Muscle of leg (tissue), 3 donors: ENCODE measurements at regions not wholly inside any gene's neighbourhood (a gene's known extent, or its start where the extent isn't known, plus 50 kb on each side); places are given as distances from the start of the nearest gene placed in this dataset.
A peak's percentile ranks its signal among the peaks of the same experiment; 100 is the strongest.

Source experiments
- DNase-seq: peaks from one replicate; pipeline ENCODE4 v3.0.0; 2013
- H3K27ac ChIP-seq: one replicate; pipeline ENCODE4 v1.5.1; 2013; ENCODE audit warnings: mild to moderate bottlenecking, low read length, control low read depth
- H3K27me3 ChIP-seq: one replicate; pipeline ENCODE4 v1.6.1; 2013; ENCODE audit warnings: low read length; ENCODE audit not compliant: control insufficient read depth, insufficient read depth
- H3K36me3 ChIP-seq: one replicate; pipeline ENCODE4 v1.6.1; 2013; ENCODE audit warnings: low read length; ENCODE audit not compliant: control insufficient read depth, insufficient read depth
- H3K4me1 ChIP-seq: one replicate; pipeline ENCODE4 v1.6.1; 2013; ENCODE audit warnings: low read length; ENCODE audit not compliant: control insufficient read depth, insufficient read depth
- H3K4me3 ChIP-seq: one replicate; pipeline ENCODE4 v1.5.1; 2013; ENCODE audit warnings: low read length, control low read depth
- H3K9me3 ChIP-seq: replicated peaks from 2 replicates; pipeline ENCODE4 v1.6.1; 2013; ENCODE audit warnings: low read depth, low read length; ENCODE audit not compliant: control insufficient read depth
- WGBS: methylation state at CpG from one replicate; pipeline ENCODE4 v1.1.5; 2013; ENCODE audit warnings: missing lambda C conversion rate; ENCODE audit not compliant: insufficient coverage; 5-methylcytosine and 5-hydroxymethylcytosine counted together

- DNase-seq = no peak
- H3K4me3 ChIP-seq = no peak overlapping the region
- no CpG with 5 or more reads among the region's 4 CpGs for WGBS
- H3K27ac ChIP-seq = no peak overlapping the region
- no peaks in the 10 kb centered on the region for H3K4me1 ChIP-seq
- H3K36me3 ChIP-seq = no peaks in the 10 kb centered on the region
- no peaks in the 10 kb centered on the region for H3K9me3 ChIP-seq
- no peaks in the 10 kb centered on the region for H3K27me3 ChIP-seq
These were observed 579.0 kb downstream of the EPHA7 start for GRCh38 chr6:92840246-92840930.

DNA sequence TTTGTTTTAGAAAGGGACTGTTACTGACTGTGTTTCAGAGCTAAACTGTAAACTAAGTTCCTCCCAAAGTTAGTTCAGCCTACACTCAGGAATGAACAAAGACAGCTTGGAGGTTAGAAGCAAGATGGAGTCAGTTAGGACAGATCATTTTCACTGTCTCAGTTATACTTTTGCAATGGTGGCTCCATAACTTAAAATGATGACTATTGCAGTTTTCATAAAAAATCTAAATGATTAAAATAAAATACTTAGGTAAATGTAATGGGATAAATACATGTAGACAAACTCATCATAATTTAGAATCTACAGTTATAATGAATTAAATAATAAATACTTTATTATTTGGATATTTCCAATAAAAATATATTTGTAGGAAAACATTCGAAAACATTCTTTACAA lies 590.6 kb downstream of the EPHA7 start:
- no peaks in the 10 kb centered on the region for H3K27me3 ChIP-seq
- H3K9me3 ChIP-seq = no peaks in the 10 kb centered on the region
- no CpG with 5 or more reads among the region's 1 CpG for WGBS
- H3K27ac ChIP-seq = no peak overlapping the region
- DNase-seq = no peak
- no peaks in the 10 kb centered on the region for H3K36me3 ChIP-seq
- no peaks in the 10 kb centered on the region for H3K4me1 ChIP-seq
- H3K4me3 ChIP-seq = no peak overlapping the region

DNA sequence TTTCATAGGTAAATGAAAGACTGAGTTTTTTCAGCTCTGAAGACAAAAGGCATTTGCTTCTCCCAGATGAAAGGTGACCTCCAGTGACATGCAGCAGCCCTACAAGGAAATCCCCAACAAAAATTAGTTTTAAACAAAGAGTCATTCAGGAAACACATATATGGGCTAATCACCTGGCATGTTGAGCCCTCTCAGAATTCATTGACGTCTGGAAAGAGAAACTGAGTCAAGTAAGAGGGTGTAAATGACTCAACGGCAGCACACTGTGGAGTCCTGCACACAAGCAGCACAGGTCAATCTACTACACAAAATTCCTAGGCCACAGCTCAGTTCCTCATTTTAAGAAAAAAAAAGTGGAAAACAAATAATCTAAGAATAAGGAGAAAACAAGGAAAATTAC lies 592.3 kb downstream of the EPHA7 start:
- no CpG with 5 or more reads among the region's 2 CpGs for WGBS
- Histone ChIP-seq H3K9me3 (no peaks in the 10 kb centered on the region), H3K4me1 (no peaks in the 10 kb centered on the region), H3K27me3 (no peaks in the 10 kb centered on the region), H3K27ac (no peak overlapping the region), H3K4me3 (no peak overlapping the region), H3K36me3 (no peaks in the 10 kb centered on the region)
- no peak for DNase-seq

- DNase-seq = no peak
- WGBS = 66% methylated on average over 2 of the region's 5 CpGs
These were observed 592.7 kb downstream of the EPHA7 start for GRCh38 chr6:92826633-92827032.

GRCh38 chr6:92822222-92822621 lies 597.1 kb downstream of the EPHA7 start:
- no peak for DNase-seq
- Histone ChIP-seq H3K27ac (no peak overlapping the region), H3K4me3 (no peak overlapping the region), H3K36me3 (no peaks in the 10 kb centered on the region), H3K4me1 (no peaks in the 10 kb centered on the region), H3K27me3 (no peaks in the 10 kb centered on the region), H3K9me3 (no peaks in the 10 kb centered on the region)
- WGBS = no CpG with 5 or more reads among the region's 4 CpGs

More at GRCh38 chr6:92826633-92827032, 592.7 kb downstream of the EPHA7 start:
- Histone ChIP-seq H3K36me3 (no peaks in the 10 kb centered on the region), H3K9me3 (no peaks in the 10 kb centered on the region), H3K27me3 (no peaks in the 10 kb centered on the region), H3K4me1 (no peaks in the 10 kb centered on the region), H3K4me3 (no peak overlapping the region), H3K27ac (no peak overlapping the region)

- no peak overlapping the region for H3K27ac ChIP-seq
- peak; percentile 24 for DNase-seq
- WGBS = 58% methylated on average over 3 of the region's 6 CpGs
- no peaks in the 10 kb centered on the region for H3K27me3 ChIP-seq
- H3K4me1 ChIP-seq = no peaks in the 10 kb centered on the region
- no peaks in the 10 kb centered on the region for H3K9me3 ChIP-seq
- no peaks in the 10 kb centered on the region for H3K36me3 ChIP-seq
- H3K4me3 ChIP-seq = no peak overlapping the region
These were observed 598.8 kb downstream of the EPHA7 start for GRCh38 chr6:92820601-92821000.

- no CpG with 5 or more reads among the region's 3 CpGs for WGBS
- Histone ChIP-seq H3K4me3 (no peak overlapping the region), H3K36me3 (no peaks in the 10 kb centered on the region), H3K27me3 (no peaks in the 10 kb centered on the region), H3K27ac (no peak overlapping the region), H3K9me3 (no peaks in the 10 kb centered on the region), H3K4me1 (no peaks in the 10 kb centered on the region)
- peak; percentile 22 for DNase-seq
These were observed 608.4 kb downstream of the EPHA7 start for GRCh38 chr6:92810913-92811312.

DNA sequence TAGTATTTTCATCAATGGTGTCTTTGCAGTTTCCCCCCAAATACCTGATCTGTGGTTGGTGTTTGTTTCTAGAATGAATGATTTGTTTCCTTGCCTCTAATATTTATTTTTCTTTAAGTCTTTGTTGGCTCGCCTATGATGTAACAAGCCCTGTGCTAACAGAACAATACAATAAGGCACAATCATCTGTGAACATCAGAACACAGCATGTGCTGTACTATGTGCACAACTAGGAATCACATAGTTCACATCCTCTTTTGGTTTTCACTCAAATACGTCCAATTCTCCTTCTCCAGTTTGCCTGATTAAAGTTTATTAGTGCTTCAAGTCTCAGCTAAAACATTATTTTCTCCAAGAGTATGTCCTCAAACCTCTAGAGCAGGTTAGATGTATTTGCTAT lies 613.1 kb downstream of the EPHA7 start:
- DNase-seq = no peak
- H3K27me3 ChIP-seq = no peaks in the 10 kb centered on the region
- no peak overlapping the region for H3K4me3 ChIP-seq
- no peaks in the 10 kb centered on the region for H3K4me1 ChIP-seq
- no peak overlapping the region for H3K27ac ChIP-seq
- no CpG with 5 or more reads among the region's 2 CpGs for WGBS
- no peaks in the 10 kb centered on the region for H3K36me3 ChIP-seq
- H3K9me3 ChIP-seq = no peaks in the 10 kb centered on the region

- no CpG with 5 or more reads among the region's 1 CpG for WGBS
- Histone ChIP-seq H3K9me3 (no peaks in the 10 kb centered on the region), H3K27me3 (no peaks in the 10 kb centered on the region)
These were observed 628.0 kb downstream of the EPHA7 start for GRCh38 chr6:92791403-92791802.

DNA sequence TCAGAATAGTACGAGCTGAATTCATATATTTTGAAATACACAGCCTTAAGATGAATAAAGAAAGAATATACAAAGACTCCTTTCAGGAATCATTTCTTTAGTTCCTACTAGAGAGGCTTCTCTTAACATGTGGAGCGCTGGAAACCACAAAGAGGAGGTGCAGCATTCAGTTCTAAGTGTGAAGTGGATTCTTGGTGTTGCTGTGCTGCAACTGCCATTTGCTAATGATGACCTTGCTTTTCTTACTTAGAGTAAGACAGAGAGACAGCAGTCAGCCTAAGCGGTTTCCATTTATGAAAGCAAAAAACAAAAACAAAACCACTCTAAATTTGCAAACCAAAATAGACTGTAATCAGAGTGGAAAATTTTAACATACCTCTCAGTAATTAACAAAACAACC lies 629.0 kb downstream of the EPHA7 start:
- DNase-seq = no peak
- Histone ChIP-seq H3K4me1 (no peaks in the 10 kb centered on the region), H3K27ac (no peak overlapping the region), H3K27me3 (no peaks in the 10 kb centered on the region), H3K36me3 (no peaks in the 10 kb centered on the region), H3K4me3 (no peak overlapping the region), H3K9me3 (no peaks in the 10 kb centered on the region)
- no CpG with 5 or more reads among the region's 3 CpGs for WGBS

More at GRCh38 chr6:92791403-92791802, 628.0 kb downstream of the EPHA7 start:
- H3K36me3 ChIP-seq = no peaks in the 10 kb centered on the region
- H3K4me3 ChIP-seq = no peak overlapping the region
- H3K27ac ChIP-seq = no peak overlapping the region
- DNase-seq = no peak
- H3K4me1 ChIP-seq = no peaks in the 10 kb centered on the region

DNA sequence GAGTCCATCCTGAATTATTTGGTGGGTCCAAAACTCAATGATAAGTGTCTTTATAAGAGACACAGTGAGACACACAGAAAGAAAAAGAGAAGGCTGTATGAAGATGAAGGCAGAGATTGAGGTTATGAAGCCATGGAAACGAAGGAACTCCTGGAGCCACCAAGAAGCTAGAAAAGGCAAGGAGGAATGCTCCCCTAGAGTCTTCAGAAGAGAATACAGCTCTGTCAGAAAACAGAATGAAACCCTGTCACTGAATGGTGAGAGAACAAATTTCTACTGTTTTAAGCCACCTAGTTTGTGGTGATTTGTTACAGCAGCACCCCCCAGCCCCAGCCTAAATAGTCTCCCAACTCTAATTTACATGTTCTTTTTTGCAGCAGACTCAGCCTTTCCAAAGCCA lies 635.1 kb downstream of the EPHA7 start:
- H3K27me3 ChIP-seq = no peaks in the 10 kb centered on the region
- H3K9me3 ChIP-seq = no peaks in the 10 kb centered on the region
- no peak overlapping the region for H3K4me3 ChIP-seq
- no peak overlapping the region for H3K27ac ChIP-seq
- no peaks in the 10 kb centered on the region for H3K36me3 ChIP-seq
- no CpG with 5 or more reads among the region's 1 CpG for WGBS
- H3K4me1 ChIP-seq = peaks cover 2% of the 10 kb centered on the region
- no peak for DNase-seq
